SK-N-SH (cell line): ENCODE measurements at regions not wholly inside any gene's neighbourhood (a gene's known extent, or its start where the extent isn't known, plus 50 kb on each side); places are given as distances from the start of the nearest gene placed in this dataset.

Experiments
- CTCF ChIA-PET: fragments of 300-600, 350-600 bp; formaldehyde crosslinking; extraction: SDS; loops from one replicate; lab custom pipeline; 2021; lab: Yijun Ruan, JAX
- POLR2A ChIA-PET: fragments of 350-600 bp; sonication (Branson Sonifier 250); formaldehyde crosslinking; extraction: SDS; loops from one replicate; lab custom pipeline; 2020; ENCODE audit warnings: antibody characterized with exemption, inconsistent platforms; lab: Yijun Ruan, JAX
- DNase-seq: peaks from one replicate; pipeline ENCODE4 v3.0.0; 2012
- H2AFZ ChIP-seq: fragments of 200-600 bp; sonication (generic); 2 replicates; pipeline ENCODE4 v1.8.1; 2016; ENCODE audit warnings: antibody characterized with exemption, mild to moderate bottlenecking, low read depth
- H3F3A ChIP-seq: fragments of 200-600 bp; sonication (generic); replicated peaks from 2 replicates; pipeline ENCODE3; 2016; ENCODE audit warnings: antibody characterized with exemption, mild to moderate bottlenecking; ENCODE audit not compliant: insufficient read depth
- H3K27ac ChIP-seq, 2 experiments: fragments of 200-500 bp in 1 of 2; fragments of 200-600 bp in 1 of 2; sonication (Bioruptor generic) in 1 of 2; sonication (generic), shearing (Covaris generic) in 1 of 2; 2 replicates each; pipeline versions ENCODE4 v1.5.1 to v1.6.1; 2014 to 2016; ENCODE audit warnings: low read depth in 2 of 2, inconsistent platforms in 1 of 2, low read length in 1 of 2, mild to moderate bottlenecking in 1 of 2, mixed read lengths in 1 of 2
- H3K27me3 ChIP-seq: fragments of 200-600 bp; sonication (generic), shearing (Covaris generic); 2 replicates; pipeline ENCODE4 v1.6.1; 2016; ENCODE audit warnings: mixed run types; ENCODE audit not compliant: insufficient read depth
- H3K36me3 ChIP-seq, 2 experiments: fragments of 200-500 bp in 1 of 2; fragments of 200-600 bp in 1 of 2; sonication (Bioruptor generic) in 1 of 2; sonication (generic) in 1 of 2; replicated peaks in 1 of 2; 2 replicates each; pipeline versions ENCODE3 to v1.5.1; 2014 to 2016; ENCODE audit warnings: low read length in 1 of 2, mild to moderate bottlenecking in 1 of 2; ENCODE audit not compliant: insufficient read depth in 2 of 2, control insufficient read depth in 1 of 2
- H3K4me1 ChIP-seq, 2 experiments: fragments of 200-500 bp in 1 of 2; fragments of 200-600 bp in 1 of 2; sonication (Bioruptor generic) in 1 of 2; sonication (generic), shearing (Covaris generic) in 1 of 2; 2 replicates each; pipeline versions ENCODE4 v1.5.1 to v1.6.1; 2014 to 2016; ENCODE audit warnings: low read depth in 1 of 2, low read length in 1 of 2, mixed run types in 1 of 2; ENCODE audit not compliant: insufficient read depth in 2 of 2, control insufficient read depth in 1 of 2
- H3K4me2 ChIP-seq: fragments of 200-600 bp; sonication (generic), shearing (Covaris generic); 2 replicates; pipeline ENCODE4 v1.6.1; 2017; ENCODE audit warnings: mixed run types
- H3K4me3 ChIP-seq, 2 experiments: fragments of 200-500 bp in 1 of 2; fragments of 200-600 bp in 1 of 2; sonication (Bioruptor generic) in 1 of 2; sonication (generic), shearing (Covaris generic) in 1 of 2; 2 replicates each; pipeline versions ENCODE4 v1.5.1 to v1.8.1; 2014 to 2016; ENCODE audit warnings: low read depth in 2 of 2, inconsistent platforms in 1 of 2, low read length in 1 of 2, mild to moderate bottlenecking in 1 of 2, mixed read lengths in 1 of 2, moderate library complexity in 1 of 2
- H3K79me2 ChIP-seq: fragments of 200-600 bp; sonication (generic); 2 replicates; pipeline ENCODE4 v1.8.1; 2017; ENCODE audit warnings: mild to moderate bottlenecking; ENCODE audit not compliant: insufficient read depth
- H3K9ac ChIP-seq: fragments of 200-600 bp; sonication (generic); 2 replicates; pipeline ENCODE4 v1.6.1; 2017; ENCODE audit warnings: mixed run types
- H3K9me2 ChIP-seq: fragments of 200-600 bp; sonication (generic); 2 replicates; pipeline ENCODE4 v1.6.1; 2017; ENCODE audit warnings: mixed run types
- H3K9me3 ChIP-seq: fragments of 200-600 bp; sonication (generic); 2 replicates; pipeline ENCODE4 v1.6.1; 2017; ENCODE audit warnings: mixed run types, mild to moderate bottlenecking, moderate library complexity
- H4K20me1 ChIP-seq: fragments of 200-600 bp; sonication (generic); 2 replicates; pipeline ENCODE4 v1.6.1; 2017; ENCODE audit warnings: mild to moderate bottlenecking, mixed run types; ENCODE audit not compliant: insufficient read depth
- ELF1 ChIP-seq: IDR thresholded peaks from 2 replicates; pipeline ENCODE4 v1.4.0; 2012
- EZH2phosphoT487 ChIP-seq: fragments of 200-600 bp; sonication (generic); IDR thresholded peaks from 2 replicates; pipeline ENCODE4 v1.6.1; 2017; ENCODE audit warnings: low read depth, mixed run types, mild to moderate bottlenecking, antibody characterized with exemption, moderate library complexity, borderline replicate concordance
- FOXM1 ChIP-seq: IDR thresholded peaks from 2 replicates; pipeline ENCODE4 v1.4.0; 2012; ENCODE audit warnings: low read depth, mild to moderate bottlenecking
- MXI1 ChIP-seq: IDR thresholded peaks from 2 replicates; pipeline ENCODE4 v1.6.1; 2012; ENCODE audit warnings: mild to moderate bottlenecking, low read depth, low read length, improper control_type of control experiment
- NFIC ChIP-seq: IDR thresholded peaks from 2 replicates; pipeline ENCODE4 v1.4.0; 2012; ENCODE audit warnings: borderline replicate concordance
- NRF1 ChIP-seq: IDR thresholded peaks from 2 replicates; pipeline ENCODE4 v1.6.1; 2012; ENCODE audit warnings: low read depth, mild to moderate bottlenecking, low read length
- POLR2AphosphoS5 ChIP-seq: IDR thresholded peaks from 2 replicates; pipeline ENCODE4 v1.6.1; 2012; ENCODE audit warnings: low read depth, low read length
- RAD21 ChIP-seq: IDR thresholded peaks from 2 replicates; pipeline ENCODE4 v1.6.1; 2012; ENCODE audit warnings: mild to moderate bottlenecking, low read length
- TAF1 ChIP-seq: IDR thresholded peaks from 2 replicates; pipeline ENCODE4 v1.6.1; 2012; ENCODE audit warnings: low read depth, mild to moderate bottlenecking, low read length, moderate library complexity, borderline replicate concordance
- TCF12 ChIP-seq: IDR thresholded peaks from 2 replicates; pipeline ENCODE4 v1.4.0; 2012
- WGBS: methylation state at CpG from one replicate; pipeline ENCODE4 v1.1.6; 2017; ENCODE audit warnings: low lambda C conversion rate; 5-methylcytosine and 5-hydroxymethylcytosine counted together
- TF ChIP-seq, protein P1 (sequence below): fragments of 200-600 bp; sonication (generic); IDR thresholded peaks from 2 replicates; pipeline ENCODE4 v1.6.1; 2017; ENCODE audit warnings: antibody characterized with exemption, mild to moderate bottlenecking, moderate library complexity
- TF ChIP-seq, protein P2 (sequence below): IDR thresholded peaks from 2 replicates; pipeline ENCODE4; 2012
- TF ChIP-seq, protein P3 (sequence below): IDR thresholded peaks from 2 replicates; pipeline ENCODE4 v1.6.1; 2012; ENCODE audit warnings: mild to moderate bottlenecking, low read depth, low read length, moderate library complexity
- TF ChIP-seq, protein P4 (sequence below): IDR thresholded peaks from 2 replicates; pipeline ENCODE4 v1.4.0; 2012; ENCODE audit warnings: low read depth
- TF ChIP-seq, protein P5 (sequence below): fragments of 150-350 bp; IDR thresholded peaks from 2 replicates; pipeline ENCODE4 v1.6.1; 2017; ENCODE audit warnings: antibody characterized with exemption, low read length, low read depth, borderline replicate concordance
- TF ChIP-seq, protein P6 (sequence below): IDR thresholded peaks from 2 replicates; pipeline ENCODE4 v1.4.0; 2012; ENCODE audit warnings: low read depth, borderline replicate concordance

DNA sequence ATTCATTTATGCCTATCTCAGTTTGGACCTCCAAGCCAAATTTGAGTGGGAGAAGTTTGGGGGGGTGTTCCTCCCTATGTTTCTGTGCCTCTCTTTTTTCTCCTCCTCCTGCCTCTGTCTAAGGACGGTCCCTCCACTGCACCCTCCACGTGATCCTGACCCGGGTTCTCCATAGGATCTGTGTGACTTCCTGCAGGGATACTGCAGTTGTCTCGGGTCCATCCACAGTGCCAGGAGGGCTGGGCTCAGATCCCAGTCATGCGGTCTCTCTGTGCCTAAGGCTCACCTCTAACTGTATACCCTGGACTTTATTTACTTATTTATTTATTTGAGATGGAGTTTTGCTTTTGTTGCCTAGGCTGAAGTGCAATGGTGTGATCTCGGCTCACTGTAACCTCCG is 1354.5 kb downstream of the BRD1 start (continued):
- TF ChIP-seq EZH2phosphoT487 (no peak), RAD21 (no peak), MXI1 (no peak), POLR2AphosphoS5 (no peak)
- TF ChIP-seq, protein P1, sequence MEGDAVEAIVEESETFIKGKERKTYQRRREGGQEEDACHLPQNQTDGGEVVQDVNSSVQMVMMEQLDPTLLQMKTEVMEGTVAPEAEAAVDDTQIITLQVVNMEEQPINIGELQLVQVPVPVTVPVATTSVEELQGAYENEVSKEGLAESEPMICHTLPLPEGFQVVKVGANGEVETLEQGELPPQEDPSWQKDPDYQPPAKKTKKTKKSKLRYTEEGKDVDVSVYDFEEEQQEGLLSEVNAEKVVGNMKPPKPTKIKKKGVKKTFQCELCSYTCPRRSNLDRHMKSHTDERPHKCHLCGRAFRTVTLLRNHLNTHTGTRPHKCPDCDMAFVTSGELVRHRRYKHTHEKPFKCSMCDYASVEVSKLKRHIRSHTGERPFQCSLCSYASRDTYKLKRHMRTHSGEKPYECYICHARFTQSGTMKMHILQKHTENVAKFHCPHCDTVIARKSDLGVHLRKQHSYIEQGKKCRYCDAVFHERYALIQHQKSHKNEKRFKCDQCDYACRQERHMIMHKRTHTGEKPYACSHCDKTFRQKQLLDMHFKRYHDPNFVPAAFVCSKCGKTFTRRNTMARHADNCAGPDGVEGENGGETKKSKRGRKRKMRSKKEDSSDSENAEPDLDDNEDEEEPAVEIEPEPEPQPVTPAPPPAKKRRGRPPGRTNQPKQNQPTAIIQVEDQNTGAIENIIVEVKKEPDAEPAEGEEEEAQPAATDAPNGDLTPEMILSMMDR = no peak
- TF ChIP-seq, protein P2, sequence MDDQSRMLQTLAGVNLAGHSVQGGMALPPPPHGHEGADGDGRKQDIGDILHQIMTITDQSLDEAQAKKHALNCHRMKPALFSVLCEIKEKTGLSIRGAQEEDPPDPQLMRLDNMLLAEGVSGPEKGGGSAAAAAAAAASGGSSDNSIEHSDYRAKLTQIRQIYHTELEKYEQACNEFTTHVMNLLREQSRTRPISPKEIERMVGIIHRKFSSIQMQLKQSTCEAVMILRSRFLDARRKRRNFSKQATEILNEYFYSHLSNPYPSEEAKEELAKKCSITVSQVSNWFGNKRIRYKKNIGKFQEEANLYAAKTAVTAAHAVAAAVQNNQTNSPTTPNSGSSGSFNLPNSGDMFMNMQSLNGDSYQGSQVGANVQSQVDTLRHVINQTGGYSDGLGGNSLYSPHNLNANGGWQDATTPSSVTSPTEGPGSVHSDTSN = no peak
- TF ChIP-seq, all 33 proteins: peak for 0

DNA sequence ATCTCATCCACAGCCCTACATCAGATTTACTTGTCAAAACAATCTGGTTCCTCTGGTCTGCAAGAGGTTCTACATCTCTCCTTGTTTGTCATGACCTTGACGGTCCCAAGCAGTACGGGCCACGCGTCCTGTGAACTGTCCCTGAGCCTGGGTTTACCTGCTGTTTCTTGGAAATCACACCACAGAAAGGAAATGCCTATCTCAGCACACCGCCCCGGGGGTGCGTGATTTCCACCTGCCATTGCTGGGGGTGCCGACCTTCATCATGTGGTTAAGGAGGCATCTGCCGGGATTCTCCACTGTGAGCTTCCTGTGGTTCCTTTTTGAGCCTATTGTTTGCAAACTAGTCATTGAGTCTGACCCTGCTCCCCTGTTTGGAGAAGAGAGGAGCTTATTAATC is 1363.4 kb downstream of the BRD1 start:
- Histone ChIP-seq H3K36me3 (no peaks in the 10 kb centered on the region), H3K9me3 (no peaks in the 10 kb centered on the region), H2AFZ (no peak overlapping the region), H3K4me3 (no peak overlapping the region), H3F3A (no peaks in the 10 kb centered on the region), H3K4me1 (no peaks in the 10 kb centered on the region), H4K20me1 (no peaks in the 10 kb centered on the region), H3K27ac (no peak overlapping the region), H3K9me2 (no peaks in the 10 kb centered on the region), H3K27me3 (peaks cover 5% of the 10 kb centered on the region; the same call in 1 of the 2 replicates), H3K4me2 (no peak overlapping the region), H3K9ac (no peak overlapping the region), H3K79me2 (no peaks in the 10 kb centered on the region)
- no peak for DNase-seq
- CTCF ChIA-PET = interaction anchor here (1.0 to 1.5 kb wide), 2 partner anchors 8 to 28 kb away, joined by 3 to 4 read pairs; no protein-coding TSS in a partner anchor
- POLR2A ChIA-PET = no interaction called here
- WGBS = 23% methylated on average over 9 of the region's 9 CpGs
- TF ChIP-seq ELF1 (no peak), NFIC (no peak), TCF12 (no peak), TAF1 (no peak), FOXM1 (no peak), NRF1 (no peak)
- TF ChIP-seq, protein P3, sequence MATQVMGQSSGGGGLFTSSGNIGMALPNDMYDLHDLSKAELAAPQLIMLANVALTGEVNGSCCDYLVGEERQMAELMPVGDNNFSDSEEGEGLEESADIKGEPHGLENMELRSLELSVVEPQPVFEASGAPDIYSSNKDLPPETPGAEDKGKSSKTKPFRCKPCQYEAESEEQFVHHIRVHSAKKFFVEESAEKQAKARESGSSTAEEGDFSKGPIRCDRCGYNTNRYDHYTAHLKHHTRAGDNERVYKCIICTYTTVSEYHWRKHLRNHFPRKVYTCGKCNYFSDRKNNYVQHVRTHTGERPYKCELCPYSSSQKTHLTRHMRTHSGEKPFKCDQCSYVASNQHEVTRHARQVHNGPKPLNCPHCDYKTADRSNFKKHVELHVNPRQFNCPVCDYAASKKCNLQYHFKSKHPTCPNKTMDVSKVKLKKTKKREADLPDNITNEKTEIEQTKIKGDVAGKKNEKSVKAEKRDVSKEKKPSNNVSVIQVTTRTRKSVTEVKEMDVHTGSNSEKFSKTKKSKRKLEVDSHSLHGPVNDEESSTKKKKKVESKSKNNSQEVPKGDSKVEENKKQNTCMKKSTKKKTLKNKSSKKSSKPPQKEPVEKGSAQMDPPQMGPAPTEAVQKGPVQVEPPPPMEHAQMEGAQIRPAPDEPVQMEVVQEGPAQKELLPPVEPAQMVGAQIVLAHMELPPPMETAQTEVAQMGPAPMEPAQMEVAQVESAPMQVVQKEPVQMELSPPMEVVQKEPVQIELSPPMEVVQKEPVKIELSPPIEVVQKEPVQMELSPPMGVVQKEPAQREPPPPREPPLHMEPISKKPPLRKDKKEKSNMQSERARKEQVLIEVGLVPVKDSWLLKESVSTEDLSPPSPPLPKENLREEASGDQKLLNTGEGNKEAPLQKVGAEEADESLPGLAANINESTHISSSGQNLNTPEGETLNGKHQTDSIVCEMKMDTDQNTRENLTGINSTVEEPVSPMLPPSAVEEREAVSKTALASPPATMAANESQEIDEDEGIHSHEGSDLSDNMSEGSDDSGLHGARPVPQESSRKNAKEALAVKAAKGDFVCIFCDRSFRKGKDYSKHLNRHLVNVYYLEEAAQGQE = no peak
- TF ChIP-seq, protein P4, sequence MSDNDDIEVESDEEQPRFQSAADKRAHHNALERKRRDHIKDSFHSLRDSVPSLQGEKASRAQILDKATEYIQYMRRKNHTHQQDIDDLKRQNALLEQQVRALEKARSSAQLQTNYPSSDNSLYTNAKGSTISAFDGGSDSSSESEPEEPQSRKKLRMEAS = no peak
- TF ChIP-seq, protein P5, sequence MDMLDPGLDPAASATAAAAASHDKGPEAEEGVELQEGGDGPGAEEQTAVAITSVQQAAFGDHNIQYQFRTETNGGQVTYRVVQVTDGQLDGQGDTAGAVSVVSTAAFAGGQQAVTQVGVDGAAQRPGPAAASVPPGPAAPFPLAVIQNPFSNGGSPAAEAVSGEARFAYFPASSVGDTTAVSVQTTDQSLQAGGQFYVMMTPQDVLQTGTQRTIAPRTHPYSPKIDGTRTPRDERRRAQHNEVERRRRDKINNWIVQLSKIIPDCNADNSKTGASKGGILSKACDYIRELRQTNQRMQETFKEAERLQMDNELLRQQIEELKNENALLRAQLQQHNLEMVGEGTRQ = no peak
- TF ChIP-seq, protein P6, sequence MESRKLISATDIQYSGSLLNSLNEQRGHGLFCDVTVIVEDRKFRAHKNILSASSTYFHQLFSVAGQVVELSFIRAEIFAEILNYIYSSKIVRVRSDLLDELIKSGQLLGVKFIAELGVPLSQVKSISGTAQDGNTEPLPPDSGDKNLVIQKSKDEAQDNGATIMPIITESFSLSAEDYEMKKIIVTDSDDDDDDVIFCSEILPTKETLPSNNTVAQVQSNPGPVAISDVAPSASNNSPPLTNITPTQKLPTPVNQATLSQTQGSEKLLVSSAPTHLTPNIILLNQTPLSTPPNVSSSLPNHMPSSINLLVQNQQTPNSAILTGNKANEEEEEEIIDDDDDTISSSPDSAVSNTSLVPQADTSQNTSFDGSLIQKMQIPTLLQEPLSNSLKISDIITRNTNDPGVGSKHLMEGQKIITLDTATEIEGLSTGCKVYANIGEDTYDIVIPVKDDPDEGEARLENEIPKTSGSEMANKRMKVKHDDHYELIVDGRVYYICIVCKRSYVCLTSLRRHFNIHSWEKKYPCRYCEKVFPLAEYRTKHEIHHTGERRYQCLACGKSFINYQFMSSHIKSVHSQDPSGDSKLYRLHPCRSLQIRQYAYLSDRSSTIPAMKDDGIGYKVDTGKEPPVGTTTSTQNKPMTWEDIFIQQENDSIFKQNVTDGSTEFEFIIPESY = no peak
